Inferior parietal cortex (tissue), 1 donor: ENCODE measurements at regions not wholly inside any gene's neighbourhood (a gene's known extent, or its start where the extent isn't known, plus 50 kb on each side); places are given as distances from the start of the nearest gene placed in this dataset.

Experiments used
- DNase-seq: peaks from one replicate; pipeline ENCODE4 v3.0.0-alpha.2; 2016; ENCODE audit errors: extremely low spot score

DNA sequence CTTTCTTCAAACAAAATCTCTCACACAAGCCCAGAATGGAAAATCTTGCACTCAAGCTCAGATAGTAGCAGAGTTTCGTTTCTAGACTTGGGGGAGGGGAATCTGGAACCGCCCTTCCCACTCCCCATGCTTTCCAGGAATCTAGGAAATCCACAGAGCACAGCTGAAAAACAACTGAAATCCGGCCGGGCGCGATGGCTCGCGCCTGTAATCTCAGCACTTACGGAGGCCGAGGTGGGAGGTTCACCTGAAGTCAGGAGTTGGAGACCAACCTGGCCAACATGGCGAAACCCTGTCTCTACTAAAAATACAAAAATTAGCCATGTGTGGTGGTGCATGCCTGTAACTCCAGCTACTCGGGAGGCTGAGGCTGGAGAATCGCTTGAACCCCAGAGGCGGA is 127.3 kb upstream of the SLC34A2 start:
- no peak for DNase-seq

DNA sequence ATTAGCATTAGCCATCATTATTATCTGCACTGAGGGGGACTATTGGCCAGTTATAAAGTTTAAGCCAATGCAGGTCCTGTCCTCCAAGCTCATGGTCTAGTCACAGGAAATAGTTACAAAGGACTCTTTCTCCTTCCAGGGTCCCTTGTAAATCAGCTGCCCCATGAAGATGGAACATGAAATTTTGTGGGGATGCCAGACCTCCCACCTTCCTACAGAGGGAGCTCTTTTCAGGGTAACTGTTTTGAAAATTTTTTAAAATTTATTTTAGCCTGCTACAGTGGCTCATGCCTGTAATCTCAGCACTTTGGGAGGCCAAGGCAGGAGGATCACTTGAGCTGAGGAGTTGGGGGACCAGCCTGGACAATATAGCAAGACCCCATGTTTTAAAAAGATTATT is 124.4 kb upstream of the SLC34A2 start:
- no peak for DNase-seq

DNA sequence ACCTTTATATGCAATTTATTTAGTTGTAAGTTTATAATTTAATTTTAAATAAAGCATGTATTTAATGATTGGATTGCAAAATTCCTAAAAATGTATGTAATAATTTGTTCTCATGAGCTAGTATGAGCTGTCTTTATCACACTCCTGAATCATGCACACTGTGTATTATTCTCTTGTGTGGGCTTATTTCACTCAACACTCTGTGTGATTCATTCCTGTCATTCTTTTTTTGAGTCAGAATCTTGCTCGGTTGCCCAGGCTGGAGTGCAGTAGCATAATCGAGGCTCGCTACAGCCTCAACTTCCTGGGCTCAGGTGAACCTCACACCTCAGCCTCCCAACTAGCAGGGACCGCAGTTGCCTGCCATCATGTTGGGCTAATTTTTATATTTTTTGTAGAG is 123.1 kb upstream of the SLC34A2 start:
- no peak for DNase-seq

DNA sequence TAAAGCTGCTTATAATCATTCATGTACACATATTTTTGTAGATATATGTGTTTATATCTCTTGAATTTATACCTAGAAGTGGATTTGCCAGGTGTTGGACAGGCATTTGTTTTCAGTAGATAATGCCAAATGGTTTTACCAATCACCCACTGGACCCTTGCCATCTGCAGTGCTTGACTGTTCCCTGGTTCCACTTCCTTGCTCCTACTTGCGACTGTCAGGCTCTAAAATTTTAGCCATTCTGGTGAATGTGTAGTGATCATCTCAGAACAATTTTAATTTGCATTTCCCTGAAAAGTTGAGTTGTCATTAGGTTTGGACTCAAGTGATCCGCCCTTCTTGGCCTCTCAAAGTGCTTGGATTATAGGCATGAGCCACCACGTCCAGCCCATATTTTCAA is 122.4 kb upstream of the SLC34A2 start:
- no peak for DNase-seq

DNA sequence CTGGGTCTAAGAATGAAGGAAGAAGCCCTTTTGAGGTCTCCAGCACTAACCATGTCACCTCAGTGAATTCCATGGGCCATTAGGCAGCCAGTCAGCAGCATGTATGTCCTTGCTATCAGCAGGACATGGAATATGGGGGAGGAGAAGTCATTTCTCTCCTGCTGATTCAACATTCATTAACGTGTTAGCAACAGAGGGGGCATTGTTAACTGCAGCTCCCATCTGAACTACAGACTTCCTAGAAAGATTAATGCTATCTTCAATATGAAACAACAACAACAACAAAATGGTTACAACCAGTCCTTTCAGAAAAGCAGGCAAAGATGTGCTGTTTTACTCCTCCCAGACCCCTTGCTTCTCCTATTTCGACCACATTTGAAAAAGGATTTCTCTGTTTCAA is 120.4 kb upstream of the SLC34A2 start:
- DNase-seq, result no peak

DNA sequence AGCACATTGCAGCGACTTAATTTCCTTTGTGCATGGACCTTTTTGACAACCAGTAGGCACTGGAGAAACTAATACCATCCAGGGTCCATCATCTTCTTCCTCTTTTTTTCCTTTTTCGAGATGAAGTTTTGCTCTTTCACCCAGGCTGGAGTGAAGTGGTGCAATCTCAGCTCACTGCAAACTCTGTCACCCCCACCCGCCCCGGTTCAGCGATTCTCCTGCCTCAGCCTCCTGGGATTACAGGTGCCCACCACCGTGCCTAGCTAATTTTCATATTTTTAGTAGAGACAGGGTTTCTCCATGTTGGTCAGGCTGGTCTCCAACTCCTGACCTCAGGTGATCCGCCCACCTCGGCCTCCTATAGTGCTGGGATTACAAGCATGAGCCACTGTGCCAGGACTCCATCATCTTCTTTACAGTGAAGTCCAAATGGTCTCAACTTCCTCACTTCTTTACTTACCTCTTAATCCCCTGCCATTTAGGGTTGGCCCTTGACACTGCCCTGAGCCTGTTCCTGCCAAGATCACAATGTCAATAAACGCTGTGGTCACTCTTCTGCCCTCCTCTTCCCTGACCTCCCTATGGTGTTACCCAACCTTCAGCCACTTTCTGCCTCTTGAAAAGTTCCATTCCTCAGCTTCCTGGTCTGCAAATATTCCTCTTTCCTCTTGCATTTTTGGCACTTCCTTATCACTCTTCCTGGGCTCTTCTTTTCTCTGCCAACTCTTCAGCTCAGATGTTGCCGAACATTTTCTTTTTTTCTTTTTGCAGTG is 119.8 kb upstream of the SLC34A2 start:
- no peak for DNase-seq

DNA sequence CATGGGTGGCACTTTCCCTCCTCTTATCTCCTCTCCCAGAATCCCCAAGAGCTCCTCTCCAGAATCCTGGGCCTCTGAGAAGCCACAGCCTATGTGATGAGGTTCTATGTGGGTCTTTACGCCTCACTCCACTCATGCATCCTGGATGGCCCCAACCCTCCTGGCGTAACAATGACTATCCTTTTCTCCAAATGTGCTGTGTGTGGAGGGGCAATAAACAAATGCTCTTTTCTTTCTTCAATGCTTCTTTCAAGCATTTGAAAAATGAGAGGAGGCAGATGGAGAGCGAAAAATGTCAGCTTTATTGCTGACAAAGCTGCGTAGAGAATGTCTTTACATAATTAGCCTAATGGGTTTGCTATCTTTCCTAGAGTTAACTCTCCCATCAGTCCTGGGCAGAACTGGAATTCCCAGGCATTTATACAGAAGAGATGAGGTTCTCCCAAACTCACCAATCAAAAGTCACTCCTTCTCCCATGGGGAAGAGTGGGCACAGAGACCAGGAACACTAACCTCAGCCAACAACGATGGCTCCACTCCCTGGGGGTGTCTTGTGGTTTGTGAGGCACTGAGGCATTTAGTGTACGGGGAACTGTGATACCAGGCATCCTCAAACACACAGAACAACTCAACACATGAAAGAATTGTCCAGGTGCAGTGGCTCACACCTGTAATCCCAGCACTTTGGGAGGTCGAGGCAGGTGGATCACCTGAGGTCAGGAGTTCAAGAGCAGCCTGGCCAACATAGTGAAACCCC is 118.9 kb upstream of the SLC34A2 start:
- no peak for DNase-seq

DNA sequence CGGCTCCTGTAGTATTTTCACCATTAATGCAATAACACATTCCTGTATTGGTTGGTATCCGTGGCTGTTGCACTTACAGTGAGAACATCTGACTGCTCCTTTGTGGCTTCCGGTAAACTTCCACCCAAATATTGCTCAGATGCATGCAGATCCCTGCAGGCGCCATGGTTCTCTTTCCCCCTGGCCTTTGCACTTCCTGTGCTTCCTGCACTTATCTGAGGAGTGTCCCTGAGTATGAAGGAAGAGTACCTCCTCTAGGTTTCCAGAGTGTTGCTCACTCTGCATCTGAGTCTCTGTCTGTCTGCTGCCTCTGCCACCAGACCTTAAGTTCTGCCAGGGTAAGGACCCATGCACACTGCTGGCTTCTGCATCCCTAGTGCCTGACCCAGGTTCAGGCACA is 117.2 kb upstream of the SLC34A2 start:
- DNase-seq, result no peak

DNA sequence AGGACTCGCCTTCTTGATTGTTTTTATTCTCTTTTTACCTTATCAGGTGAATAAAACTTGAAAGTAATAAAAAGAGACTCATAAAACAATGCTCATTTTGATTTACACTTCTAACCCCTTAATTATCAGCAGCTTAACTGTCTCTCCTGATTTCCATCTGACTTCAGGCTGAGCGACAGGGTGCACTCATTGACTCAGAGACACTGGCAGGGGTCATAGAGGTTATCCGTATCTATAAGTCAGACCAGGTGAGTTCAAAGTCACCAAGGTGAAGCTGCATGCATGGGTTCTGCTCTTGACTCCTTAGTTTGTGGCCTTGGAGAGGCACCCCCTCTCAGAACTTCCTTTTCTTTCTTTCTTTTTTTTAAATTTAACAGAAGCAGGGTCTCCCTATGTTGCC is 116.4 kb upstream of the SLC34A2 start:
- DNase-seq, result no peak

DNA sequence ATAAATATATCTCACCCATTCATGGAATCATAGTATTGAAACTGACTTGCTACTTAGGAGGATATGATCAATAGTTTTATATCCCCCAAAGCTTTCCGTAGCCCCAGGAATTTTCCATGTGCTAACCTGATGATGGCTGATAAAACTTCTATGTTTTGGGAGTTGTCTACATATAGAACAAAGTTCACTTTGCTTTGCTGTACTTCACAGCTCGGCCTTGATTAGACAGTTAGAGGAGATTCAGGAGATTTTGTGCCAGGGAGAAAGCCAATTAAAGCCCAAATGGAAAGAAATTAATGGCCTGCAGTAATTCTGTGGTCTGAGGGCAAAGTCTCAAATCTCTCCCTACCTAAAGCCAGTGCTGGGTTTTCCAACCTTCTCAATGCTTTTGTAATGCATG is 114.9 kb upstream of the SLC34A2 start:
- DNase-seq, result no peak

DNA sequence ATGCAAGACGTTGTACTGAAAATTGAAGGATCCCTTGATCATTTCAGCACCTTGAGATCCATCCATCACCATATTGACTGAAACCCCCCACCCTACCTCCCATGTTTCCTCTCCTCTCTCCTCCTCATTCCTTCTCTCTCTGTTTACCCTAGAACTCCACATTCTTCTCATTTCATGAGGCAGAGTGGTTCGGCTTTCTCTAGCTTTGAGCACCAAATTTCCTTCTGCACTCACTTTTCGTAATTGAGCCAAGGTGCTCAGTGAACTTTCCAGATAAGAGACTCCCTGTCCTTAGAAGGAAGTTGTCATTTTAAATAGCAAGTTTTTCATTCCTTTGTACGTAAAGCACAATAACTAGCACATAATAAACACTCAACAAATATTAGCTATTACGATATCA is 108.3 kb upstream of the SLC34A2 start:
- DNase-seq, result no peak

DNA sequence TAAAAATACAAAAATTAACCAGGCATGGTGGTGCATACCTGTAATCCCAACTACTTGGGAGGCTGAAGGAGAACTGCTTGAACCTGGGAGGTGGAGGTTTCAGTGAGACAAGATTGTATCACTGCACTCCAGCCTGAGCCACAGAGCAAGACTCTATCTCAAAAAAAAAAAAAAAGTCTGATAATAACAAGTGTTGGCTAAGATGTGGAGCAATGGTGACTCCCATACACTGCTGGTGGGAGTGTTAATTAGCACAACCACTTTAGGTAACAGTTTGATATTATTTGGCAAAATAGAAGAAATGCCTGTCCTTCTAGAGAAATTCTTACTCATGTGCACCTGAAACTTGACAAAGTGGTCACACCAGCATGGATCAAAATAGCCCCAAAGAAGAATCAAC is 106.2 kb upstream of the SLC34A2 start:
- no peak for DNase-seq

DNA sequence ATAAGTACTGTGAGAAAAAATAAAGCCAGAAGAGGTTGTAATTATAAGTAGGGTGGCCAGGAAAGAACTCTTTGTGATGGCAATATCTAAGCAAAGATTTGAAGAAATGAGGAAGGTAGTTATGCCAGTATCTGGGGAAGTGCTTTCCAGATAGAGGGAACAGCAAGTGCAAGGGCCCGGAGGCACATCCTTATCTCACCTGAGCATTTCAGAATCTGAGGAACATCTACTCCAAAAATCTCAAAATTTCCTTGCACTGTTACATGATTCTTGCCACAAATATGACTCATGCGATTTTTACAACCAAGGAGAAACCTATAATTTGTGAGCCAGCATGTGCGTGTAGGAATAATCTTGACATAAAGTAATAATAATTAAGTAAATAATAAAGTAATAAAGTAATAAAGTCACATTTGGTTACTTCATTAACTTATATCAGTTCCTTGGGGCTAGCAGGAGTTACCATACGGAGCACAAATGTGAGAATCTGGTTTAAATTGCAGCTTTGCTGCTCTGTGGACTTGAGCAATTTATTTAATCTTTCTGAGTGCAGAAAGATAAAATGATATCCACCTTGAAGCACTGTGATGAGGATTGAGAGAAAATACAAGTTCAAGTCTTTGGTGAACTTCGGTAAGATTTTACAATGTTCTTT is 105.1 kb upstream of the SLC34A2 start:
- DNase-seq, result no peak

DNA sequence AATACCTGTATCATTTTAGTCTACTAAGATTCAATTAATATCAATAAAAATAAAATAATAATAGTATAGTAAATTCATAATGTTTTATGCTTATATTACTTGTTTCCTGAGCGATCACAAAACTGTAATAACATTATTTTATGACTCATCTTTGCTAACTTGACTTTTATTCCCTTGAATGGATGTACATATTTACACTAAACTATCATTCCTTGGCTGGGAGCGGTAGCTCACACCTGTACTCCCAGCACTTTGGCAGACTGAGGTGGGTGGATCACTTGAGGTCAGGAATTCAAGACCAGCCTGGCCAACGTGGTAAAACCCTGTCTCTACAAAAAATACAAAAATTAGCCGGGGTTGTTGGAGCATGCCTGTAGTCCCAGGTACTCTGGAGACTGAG is 104.0 kb upstream of the SLC34A2 start:
- no peak for DNase-seq

DNA sequence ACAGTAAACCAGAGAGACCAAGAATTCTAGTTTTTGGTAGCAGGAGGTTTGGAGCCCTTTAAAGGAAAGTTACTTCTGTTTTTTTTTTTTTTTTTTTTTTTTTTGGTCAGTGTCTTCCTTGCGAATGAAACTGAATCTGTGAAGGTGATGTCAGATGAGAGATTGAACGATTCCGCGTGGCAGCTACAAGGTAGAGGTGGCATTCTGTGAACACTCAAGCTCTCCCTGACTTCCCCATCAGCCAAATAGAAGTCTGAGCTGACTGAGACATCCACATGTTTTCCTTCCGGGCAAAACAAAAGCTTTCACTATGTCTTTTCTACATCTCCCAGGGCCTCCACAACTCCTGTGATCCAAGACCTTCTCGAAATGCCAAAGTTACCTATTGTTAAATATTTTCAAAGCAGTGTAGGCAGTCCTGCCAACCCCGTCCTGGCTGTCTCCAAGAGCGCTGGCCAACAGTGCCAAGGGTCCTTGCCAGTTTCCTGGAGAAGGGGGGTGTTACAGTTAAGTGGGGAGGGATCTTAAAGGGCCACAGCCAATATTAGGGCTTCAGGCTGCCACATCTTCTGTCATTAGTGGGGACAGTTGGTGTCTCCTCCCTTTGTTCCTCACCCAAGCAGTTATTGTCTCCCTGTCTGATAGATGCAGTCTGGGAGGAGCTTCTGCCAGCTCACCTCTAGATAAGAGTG is 102.9 kb upstream of the SLC34A2 start:
- DNase-seq, result no peak

DNA sequence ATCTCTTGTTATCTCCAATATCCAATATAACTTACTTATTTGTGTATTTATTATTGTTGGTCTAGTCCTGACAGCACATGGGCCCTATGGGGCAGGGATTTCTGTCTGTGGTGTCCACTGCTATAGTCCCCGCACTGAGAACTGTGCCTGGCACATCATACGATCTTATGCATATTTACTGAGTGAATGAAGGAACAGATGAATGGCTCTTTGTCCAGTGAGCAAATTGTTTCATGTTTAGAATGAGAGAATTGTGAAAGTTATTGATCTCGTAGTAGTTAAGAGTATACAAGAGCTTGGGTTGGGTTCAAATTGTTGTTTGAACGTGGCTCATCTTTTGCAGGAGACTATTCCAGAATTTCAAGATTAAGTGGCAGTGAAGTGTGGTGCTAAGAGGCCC is 96.1 kb upstream of the SLC34A2 start:
- no peak for DNase-seq

DNA sequence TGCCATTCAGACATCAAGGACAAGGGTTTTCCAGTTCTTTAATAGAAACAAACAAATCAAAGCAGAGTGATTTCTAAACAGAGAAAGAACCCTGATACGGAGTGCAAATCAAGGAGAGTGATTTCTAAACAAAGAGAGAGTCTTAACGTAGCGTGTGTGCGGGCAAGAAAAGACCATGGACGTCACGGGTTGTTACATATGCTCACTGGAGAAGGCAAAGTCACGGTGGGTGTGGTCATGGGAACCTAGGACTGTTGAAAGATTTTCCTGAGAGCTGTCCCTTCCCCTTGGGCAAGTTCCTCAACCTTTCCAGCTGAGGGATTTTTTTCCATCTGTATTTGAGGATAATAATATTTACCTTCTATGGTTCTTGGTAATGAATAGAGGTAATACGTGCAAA is 95.0 kb upstream of the SLC34A2 start:
- DNase-seq, result no peak

DNA sequence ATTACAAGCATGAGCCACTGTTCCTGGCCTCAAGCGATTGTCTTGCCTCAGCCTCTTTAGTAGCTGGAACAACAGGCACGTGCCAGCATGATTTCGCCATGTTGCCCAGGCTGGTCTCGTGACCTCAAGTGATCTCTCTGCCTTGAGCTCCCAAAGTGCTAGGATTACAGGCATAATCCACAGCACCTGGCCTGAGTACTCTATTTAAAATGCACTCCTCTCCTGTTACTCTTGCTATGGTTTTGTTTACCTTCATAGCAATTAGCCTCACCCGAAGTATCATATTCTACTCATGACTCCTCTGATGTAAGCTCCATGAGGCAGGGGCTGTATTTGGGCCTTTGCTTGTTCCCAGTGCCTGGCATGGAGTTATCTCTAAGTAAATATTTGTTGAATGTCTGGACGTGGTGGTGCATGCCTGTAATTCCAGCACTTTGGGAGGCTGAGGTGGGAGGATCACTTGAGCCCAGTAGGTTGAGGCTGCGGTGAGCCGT is 92.5 kb upstream of the SLC34A2 start:
- no peak for DNase-seq

DNA sequence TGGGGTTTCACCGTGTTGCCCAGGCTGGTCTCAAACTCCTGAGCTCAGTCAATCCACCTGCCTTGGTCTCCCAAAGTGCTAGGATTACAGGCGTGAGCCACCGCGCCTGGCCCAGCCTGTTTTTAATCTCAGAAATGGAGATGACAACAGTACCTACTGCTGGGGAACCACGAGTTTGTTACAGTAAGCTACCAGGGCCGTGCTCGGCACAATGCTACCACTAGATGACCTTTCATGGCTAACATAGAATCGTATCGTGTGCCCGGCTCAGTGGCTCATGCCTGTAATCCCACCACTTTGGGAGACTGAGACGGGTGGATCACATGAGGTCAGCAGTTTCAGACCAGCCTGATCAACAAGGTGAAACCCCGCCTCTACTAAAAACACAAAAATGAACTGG is 90.8 kb upstream of the SLC34A2 start:
- no peak for DNase-seq

DNA sequence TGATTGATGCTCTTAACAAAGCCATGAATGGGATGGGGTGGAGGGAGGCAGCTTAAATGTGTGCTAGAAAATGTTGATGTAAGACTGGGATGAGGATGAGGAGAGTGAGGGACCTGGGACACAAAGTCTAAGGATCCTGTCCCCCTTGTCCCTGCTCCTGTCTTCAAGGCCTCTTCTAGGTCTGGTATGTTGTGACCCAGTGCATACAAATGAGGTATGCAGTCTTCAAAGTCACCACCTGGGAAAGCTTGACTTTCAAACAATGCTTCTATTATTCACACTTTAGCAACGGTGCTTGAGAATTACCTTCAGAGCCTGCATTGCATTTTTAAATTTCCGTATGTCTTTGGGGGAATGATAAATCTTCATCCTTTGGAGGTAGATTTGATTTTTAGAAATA is 88.4 kb upstream of the SLC34A2 start:
- no peak for DNase-seq

DNA sequence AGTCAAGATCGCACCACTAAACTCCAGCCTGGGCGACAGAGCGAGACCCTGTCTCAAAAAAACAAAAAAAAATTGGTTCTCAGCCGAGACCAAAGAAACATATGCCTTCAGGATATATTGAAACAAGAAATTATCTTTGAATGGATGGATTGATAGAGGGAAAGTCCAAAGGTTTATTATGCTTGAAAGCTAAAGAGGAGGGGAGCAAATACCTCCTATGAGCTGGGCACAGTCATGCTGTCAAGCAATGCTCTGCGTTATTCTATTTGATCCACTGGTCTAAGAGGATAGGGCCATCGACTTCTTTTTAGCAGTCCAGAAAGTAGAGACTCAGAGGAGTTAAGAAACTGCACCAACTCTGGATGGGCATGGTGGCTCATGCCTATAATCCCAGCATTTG is 85.9 kb upstream of the SLC34A2 start:
- DNase-seq, result no peak

DNA sequence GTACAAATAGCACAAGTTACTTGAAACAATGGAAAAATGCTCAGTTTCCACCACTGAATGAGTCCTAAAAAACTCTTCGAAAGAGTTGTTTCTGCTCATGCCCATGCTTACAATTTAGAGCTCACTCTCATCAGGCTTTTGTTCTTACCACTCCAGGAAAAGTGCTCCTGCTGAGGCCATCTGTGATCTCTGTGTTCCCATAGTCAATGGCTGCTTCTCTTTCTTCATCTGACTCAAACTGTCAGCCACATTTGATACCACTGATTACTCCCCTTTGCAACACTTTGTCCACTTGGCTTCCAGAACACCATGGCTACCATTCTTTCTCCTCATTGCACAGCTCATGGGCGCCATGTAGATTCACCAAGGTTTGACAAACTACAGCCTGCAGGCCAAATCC is 80.0 kb upstream of the SLC34A2 start:
- no peak for DNase-seq
